CD4-positive, alpha-beta T cell treated with Interleukin-4 for 1 hour (primary cell): ENCODE measurements at regions not wholly inside any gene's neighbourhood (a gene's known extent, or its start where the extent isn't known, plus 50 kb on each side); places are given as distances from the start of the nearest gene placed in this dataset.

Experiments
- DNase-seq, 2 donors: peaks; one replicate each; pipeline ENCODE4 v3.0.0-alpha.2; 2020 to 2022

DNA sequence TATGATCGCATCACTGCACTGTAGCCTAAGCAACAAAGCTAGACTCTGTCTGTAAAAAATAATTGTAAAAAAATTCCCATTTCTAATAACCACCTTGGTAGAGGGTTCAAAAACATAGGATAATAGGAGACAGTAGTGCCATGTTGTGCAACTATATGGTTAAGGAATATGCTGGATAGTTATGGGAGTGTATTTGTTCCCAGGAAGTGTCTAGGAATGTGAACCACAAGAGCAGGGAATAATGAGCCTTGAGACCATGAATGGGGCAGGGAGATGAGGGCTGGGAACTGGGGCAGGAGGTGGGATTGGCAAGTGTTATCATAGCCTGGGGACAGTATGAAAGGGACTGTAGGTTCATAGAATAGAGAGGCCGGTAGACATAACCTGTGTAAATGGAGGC is 50.4 kb downstream of the RUSC2 start:
- no peak for DNase-seq

DNA sequence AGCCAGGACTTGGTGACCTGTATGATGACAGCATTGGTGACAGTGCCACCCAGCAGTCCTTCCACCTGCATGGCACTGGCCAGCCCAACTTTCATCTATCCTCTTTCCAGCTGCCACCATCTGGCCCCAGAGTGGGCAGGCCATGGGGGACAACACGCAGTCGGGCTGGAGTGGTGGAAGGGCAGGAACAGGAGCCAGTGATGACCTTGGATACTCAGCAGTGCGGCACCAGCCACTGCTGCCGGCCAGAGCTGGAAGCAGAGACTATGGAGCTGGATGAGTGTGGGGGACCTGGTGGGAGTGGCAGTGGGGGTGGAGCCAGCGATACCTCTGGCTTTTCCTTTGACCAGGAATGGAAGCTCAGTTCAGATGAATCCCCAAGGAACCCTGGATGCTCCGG is 56.9 kb downstream of the RUSC2 start:
- no peak for DNase-seq

DNA sequence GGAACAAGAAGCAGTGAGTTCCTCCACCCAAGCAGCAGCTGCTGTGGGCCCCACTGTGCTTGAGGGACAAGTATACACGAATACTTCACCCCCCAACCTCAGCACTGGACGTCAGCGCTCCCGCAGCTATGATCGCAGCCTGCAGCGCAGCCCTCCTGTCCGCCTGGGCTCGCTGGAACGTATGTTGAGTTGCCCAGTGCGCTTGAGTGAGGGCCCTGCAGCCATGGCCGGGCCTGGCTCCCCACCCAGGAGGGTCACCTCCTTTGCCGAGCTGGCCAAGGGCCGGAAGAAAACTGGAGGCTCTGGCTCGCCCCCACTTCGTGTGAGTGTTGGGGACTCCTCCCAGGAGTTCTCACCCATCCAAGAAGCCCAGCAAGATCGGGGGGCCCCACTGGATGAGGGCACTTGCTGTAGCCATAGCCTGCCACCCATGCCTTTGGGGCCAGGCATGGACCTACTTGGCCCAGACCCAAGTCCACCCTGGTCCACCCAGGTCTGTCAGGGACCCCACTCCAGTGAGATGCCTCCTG is 57.1 kb upstream of the TESK1 start:
- no peak for DNase-seq

DNA sequence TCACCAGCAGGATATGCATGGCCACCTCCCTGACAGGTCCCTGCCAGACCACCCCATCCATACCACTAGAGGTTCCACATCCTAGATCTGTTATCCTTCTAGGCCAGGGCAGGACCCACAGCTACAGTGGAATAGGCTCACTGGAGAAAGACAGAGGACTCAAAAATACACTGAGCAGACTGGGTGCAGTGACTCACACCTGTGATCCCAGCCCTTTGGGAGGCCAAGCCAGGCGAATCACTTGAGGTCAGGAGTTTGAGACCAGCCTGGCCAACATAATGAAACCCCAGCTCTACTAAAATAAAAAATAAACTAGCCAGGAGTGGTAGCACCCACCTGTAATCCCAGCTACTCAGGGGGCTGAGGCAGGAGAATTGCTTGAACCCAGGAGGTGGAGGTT is 56.5 kb upstream of the TESK1 start:
- no peak for DNase-seq

DNA sequence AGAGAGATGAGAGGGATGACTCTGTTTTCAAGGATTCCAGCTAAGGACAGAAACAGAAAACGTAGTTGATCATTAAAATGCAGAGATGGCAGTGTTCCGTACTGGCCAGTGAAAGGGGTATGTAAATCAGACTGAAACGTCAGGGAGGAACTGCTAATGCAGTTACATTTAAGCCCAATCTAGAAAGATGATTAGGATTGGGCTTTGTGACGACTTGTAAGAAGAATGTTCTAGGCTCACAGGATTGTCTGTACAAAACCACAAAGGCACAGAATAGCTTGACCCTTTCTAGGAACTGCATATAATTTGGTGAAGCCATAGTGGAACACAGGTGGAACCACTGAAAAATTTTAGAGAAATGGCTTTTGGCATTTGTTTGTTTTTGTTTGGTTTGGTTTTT is 55.6 kb upstream of the TESK1 start:
- DNase-seq: no peak

DNA sequence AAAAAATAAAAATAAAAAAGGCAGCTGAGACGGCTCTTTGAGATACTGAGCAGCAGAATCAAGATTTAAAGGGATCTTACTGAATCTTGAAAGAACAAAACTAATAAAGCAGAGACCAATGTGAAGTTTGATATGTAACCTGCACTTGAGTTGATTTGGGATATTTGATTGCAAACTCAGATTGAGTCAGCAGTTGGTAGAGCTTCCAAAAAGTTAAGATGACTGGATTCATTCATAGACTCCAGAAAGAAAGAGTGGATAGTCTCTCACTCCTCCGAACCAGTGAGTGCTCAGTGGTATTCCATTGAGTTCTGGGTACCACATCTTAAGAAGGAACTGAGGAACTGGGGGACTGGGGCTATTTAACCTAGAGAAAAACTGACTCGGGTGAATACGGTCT is 52.7 kb upstream of the TESK1 start:
- no peak for DNase-seq

DNA sequence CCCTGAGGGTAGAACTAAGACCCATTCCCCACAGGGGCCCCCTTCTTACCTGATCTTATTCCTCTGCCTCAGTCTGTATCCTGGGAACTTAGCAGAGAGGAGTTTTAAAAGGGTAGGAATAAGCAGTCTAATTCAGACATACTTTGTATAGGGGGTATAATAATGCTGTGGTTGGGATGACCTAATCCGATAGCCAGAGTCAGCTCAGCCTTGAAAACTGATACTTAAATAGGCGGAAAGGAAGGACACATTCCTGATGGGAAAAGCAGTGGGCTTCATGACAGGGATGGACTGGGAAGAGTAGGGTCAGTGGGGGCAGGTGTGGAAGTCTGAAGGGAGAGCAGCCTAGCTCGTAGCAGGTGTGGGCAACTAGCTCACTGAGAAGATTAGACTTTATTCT is 52.2 kb upstream of the TESK1 start:
- DNase-seq: no peak

DNA sequence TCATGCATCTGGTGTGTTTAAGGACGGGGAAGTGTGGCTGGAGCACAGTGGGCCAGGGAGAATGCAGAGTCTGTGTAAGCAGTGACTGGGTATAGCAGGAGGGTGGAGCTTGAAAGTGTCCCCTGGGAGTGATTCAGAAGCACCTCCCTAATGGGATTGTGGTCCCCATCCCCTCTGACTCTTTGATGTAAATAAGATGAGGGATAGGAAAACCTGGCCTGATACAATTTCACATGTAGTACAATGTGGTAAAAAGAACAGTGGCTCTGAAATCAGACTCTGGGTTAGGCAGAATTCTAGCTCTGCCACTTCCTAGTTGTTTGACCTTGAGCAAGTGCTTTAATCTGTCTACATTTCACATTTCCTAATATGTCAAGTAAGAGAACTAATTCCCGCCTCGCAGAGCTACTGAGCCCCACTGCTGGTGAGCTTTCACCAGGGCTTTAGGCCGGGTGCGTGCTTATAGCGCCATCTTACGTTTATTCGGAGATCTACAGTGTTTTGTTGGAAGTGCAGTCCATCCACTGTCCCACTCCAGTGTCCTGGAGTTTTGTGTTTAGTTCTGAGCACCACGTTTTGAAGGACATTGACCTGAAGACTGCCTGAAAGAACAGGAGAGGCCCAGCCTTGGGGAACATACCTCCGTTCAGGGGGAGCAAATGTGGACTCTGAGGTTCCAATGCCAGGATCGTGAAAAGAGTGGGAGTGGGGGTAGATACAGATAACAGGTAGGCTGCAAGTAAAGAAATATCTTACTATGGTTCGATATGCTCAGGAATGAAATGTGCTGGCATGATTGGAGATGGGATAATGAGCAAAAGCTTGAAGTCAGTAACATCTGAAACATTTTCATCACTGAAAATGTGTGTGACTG is 51.2 kb upstream of the TESK1 start:
- DNase-seq: peak; percentile 44 to 62

DNA sequence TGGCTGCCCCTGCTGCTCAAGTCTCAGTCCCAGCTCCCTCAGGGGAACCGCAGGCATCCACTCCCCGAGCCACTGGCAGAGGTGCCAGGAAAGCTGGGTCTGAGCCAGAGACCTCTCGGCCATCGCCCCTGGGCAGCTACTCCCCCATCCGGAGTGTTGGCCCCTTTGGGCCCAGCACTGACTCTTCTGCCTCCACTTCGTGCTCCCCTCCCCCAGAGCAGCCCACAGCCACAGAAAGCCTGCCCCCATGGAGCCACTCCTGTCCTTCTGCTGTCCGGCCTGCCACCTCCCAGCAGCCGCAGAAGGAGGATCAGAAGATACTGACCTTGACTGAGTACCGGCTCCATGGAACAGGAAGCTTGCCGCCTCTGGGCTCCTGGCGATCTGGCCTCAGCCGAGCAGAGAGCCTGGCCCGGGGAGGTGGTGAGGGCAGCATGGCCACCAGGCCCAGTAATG is 49.8 kb upstream of the TESK1 start:
- no peak for DNase-seq
